Activated T-cell treated with anti-CD3 and anti-CD28 coated beads for 48 hours (primary cell): ENCODE measurements at regions not wholly inside any gene's neighbourhood (a gene's known extent, or its start where the extent isn't known, plus 50 kb on each side); places are given as distances from the start of the nearest gene placed in this dataset.

ENCODE experiments used
- DNase-seq: peaks from one replicate; pipeline ENCODE4 v3.0.0-alpha.2; 2020; ENCODE audit warnings: low read depth

DNA sequence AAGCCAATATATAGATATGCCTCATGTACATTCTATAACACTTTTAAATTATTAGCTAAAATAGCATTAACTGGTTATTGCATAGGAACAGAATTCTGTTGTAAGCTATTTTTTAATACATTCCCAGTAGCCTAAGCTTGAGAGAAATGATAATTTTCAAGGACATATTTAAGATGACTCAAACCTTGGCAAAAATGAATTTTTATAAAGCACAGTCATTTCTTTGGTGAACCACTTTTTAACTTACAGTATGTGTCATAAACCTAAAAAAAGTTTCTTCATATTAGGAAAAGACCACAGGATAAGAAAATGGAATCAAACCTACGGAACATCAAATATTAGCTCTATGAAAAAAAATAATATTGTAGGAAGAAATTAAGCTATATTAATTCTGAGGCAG lies 986.3 kb downstream of the STIM2 start:
- DNase-seq, result no peak

DNA sequence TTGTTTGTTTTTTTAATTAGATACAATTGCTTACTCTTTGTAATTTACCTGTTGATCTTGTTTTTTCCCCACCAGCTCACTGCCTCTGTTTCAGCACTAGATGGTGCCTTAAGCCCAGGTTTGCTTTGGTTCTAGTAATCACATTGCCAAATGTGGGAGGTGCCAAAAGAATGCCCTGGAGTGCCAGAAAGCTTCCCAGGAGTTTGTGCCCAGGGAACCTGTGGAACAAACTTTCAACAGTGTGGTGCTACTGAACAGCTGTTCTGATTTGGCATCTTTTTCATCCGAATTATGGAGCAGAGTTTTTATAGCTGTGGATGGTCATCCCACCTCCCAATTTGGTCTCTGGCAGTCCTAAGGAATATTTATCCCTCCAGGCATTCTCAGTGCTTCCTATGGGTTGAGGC lies 1000.7 kb downstream of the STIM2 start:
- DNase-seq, result no peak

DNA sequence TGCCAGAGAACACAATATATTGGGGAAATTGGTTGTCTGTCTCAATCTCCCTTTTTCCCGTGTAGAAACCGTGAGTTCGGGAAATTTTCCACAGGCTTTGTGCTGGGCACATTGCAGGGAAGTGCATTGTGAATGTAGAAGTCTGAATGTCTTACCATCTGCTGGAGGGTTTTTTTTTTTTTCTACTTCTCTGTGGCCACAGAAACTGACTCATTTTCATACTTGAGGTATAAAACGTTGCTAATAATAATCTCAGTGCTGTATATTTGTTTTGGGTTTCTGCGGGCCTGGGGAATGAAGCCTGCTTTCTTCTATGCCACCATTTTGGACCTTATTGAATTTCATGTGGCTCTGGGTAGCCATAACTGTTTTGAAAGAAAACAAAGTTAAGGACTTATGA lies 1001.2 kb downstream of the STIM2 start:
- DNase-seq, result no peak

DNA sequence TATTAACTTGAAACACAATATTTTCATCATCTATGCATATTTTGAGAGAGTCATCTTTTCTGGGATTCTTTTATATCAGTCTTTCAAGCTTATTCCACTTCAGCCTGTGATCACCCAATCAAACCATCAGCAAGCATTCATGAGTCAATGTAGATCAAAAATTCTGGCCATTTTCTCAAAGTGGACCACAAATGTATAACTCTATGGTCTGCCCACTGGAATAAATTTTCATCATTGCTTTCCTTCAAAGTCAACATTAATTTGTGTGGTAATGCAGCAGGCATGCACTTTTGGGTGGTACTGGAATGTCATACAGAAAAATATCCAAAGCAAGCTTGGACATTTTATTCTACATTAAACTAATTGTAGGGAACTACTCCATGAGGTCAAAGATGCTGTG lies 1013.0 kb downstream of the STIM2 start:
- no peak for DNase-seq

DNA sequence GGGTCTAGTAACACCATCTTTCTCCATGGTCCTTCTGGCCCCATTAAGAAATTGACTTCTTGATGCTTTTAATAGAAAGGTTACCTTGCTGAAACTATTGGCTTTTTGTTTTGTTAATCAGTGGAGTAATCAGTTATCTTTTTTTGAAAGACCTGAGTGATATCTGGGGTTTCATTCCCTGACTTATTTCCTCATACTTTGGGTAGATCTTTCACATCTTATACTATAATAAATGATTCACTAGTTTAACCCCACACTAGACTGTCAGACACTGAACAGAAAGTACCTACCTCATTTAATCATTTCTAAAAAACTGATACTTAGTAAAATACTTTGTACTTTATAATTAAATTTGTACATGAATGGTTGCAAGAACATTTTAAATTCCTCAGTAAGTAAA lies 1021.1 kb downstream of the STIM2 start:
- no peak for DNase-seq

DNA sequence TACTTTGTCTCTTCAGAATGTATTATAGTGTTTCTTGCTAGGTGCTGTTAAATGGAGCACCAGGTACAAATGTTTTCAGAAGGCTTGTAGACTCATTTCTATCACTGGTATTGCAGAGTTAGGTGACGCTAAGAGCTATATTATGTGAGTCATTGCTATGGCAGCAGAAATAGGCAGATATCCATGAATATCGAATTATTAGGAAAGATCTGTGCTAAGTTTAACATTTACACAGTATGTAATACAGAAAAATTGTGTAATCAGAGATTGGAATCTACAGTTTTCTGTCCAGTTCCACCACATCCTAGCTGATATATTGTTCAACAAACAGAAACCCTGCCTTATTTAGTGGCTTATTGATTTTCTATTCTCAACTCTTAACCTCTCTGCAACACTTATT lies 1025.5 kb downstream of the STIM2 start:
- no peak for DNase-seq

DNA sequence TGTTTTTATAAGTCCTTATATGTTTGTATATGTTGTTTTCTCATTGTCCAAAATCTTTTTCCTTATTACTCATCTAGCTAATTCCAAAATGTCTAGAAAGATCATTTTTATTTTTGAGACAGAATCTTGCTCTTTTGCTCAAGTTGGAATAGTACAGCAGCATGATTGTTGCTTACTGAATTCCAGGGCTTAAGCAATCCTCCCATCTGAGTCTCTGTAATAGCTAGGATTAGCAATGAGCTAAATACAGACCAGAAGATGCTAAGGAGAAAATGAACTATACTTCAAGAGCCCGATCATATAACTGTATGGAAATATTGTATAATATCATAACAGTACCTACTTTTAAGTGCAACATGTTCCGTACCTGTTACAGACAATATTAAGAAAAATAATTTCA lies 1027.0 kb downstream of the STIM2 start:
- DNase-seq, result no peak

DNA sequence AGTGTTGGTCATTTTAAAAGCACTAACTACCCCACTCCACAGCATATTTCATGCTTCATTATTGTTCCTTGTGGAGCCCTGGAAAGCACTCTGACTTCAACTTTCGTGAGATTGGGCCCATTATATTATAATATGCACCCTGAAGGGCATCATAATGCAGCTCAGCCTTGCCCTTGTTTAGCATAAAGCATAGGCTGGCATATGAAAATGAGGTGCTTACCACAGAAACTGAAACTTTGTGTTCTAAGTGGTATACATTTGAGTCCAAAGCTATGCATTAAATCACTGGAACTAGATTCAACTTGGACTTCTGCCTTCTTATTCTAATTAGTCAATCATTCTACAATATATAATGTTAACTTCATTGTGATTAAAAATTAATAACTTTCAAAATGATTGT lies 1027.9 kb downstream of the STIM2 start:
- DNase-seq, result no peak

DNA sequence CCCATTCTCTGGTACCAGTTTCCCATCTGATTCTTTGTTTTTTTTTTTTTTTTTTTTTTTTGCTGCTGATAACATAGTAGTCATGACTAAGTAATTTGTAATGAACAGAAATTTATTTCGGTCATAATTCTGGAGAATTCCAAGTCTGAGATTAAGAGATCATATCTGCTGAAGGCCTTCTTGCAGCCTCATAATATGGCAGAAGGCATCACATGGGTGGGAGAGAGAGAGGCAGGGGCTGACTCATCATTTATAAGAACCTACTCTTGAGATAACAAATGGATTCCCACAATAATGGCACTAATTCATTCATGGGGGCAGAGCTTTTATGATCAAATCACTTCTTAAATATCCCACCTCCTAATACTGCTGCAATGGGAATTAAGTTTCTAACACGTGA lies 1034.3 kb downstream of the STIM2 start:
- DNase-seq, result no peak

DNA sequence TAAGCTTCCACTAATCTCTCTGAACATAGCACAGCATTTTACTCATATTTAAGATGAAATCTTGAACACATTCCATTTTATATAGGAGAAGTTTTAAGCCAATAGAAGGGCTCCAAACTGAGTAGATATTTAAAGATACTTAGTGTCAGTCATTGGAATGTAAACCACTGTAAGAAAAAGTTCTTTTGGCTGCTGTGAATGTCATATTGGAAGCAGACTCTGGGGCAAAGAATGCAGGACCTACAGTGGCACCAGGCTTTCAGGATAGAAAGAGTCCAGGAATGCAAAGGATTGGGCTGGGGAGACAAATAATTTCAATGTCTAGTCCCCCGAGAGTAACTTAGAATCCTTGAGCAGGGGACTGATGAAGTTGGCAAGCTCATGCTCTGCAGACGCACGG lies 1047.7 kb downstream of the STIM2 start:
- DNase-seq, result no peak

DNA sequence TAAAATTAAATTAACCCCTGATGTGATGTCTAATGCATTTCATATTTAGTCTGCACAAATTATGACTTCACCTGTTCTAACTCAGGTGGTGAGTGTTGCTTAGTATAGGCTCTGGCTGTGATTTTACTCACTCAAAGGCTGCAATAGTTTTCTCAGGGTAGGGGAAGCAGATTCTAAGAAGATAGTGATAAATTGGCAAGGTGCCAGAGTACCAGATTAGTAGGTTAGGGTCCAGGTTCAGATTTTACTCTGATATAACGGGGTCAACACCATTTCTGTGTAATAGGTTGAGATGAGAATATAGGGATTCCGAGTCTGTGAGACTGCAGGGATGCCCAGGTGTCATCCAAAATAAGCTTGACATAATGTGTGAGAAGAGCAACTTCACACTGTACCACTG lies 1049.6 kb downstream of the STIM2 start:
- DNase-seq, result no peak

DNA sequence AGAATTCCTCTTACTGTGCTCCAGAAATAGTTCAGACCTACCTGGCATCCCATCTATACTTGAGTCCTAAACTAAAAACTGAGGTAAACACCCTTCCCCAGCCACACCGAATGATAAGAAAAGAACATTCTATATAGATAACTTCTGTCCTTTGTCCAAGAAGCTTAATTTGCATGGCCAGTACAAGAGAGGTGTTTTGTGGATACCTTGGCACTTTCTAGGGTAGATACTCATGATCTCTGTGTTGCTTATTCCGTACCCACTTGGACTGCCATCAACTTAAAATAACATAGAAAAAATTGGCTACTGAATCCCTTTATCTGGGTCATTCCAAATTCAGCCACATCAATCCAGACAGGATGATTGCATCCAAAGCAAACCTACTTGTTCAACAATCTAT lies 1050.4 kb downstream of the STIM2 start:
- no peak for DNase-seq

DNA sequence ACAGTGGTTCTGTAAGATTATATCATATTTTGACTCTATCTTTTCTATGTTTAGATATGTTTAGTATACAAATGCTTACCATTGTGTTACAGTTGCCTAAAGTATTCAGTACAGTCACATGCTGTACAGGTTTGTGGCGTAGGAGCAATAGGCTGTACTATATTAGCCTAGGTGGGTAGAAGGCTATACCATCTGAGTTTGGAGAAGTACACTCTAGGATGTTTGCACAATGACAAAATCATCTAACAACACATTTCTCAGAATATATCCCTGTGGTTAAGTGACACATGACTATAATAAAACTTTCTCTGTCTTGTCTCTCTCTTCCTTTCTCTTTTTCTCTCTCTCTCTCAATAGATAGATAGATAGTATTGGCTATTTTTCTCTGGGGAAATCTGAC lies 1053.1 kb downstream of the STIM2 start:
- no peak for DNase-seq

DNA sequence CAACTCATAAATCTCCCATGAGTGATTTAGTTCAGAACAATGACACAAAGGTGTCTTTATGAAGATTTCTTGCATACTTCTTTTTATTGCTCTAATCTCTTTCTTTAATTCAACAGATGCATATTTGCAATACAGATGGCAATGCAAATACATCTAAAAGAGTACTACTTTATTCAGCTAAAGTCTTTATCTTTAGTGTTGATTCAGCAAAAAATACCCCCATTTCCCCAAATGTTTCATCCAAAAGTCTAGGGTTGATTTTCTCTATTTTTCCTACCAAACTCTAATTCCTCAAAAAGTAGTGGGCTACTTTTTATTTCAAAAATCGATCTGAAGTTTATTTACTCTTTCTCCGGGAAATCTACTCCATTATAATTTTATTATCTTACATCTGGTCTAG lies 1055.2 kb downstream of the STIM2 start:
- DNase-seq, result no peak

DNA sequence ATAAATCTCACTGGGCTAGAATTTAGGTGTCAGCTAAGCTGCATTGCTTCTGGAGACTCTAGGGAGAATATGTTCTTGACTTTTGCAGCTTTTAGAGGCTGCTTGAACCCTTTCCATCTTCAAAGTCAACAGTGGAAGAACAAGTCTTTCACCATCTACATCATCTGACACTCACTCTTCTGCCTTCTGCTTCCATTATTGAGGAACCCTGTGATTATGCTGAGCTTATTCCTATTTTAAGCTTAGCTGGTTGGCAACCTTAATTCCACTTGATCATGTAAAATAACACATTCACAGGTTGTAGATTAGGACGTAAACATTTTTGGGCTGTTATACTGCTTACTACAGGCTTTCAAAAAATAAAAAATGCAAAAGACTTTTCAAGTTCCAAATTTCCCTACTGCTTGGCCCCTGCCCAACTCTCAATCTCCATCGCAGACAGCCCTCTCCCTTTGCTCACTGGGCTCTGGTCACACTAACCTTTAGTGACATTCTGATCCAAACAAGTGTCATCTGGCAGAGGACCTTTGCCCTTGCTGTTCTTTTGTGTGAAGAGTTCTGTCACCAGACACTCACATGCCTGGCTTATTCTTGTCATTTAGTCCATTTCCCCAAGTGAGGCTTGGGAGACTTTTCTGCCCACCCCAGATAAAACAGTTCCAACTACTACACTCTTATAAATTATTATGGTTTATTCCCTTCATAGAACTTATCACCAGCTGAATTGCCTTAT lies 1056.0 kb downstream of the STIM2 start:
- DNase-seq, result no peak

DNA sequence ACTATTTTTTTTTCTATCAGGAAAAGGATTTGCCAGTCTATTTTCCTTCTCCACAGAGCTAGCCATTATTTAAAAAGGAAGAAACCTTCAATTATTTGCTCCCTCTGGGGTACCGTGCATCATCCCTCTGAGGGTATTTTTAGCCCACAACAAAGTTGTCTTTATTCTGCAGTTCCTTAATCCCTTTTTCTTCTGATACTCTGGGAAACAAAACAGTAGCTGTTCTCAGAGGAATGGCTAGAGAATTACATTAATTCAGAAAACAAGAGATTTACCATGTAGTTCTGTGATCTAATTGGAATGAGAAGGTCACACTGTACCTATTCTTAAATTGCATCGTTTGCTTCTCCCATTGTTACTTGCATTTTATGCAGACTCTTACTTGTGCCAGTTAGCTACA lies 1056.7 kb downstream of the STIM2 start:
- no peak for DNase-seq

DNA sequence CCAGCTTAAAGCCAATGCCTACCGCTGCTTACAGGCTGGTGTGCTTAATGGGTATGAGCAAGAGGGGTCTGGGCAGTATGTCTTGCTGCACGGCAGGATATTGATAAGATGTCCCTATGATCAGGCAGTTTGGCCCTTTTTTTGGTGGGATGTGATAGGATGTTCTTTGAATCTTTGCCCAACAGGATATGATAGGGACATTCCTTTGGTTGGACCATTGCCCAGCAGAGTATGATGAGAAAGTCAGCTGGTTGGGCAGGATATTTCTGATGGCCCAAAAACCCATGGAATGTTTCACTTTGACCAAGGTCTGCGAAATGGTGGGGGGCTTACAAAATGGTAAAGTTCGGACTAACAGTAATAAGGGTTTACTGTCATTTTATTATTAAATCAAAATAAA lies 1060.6 kb downstream of the STIM2 start:
- no peak for DNase-seq

DNA sequence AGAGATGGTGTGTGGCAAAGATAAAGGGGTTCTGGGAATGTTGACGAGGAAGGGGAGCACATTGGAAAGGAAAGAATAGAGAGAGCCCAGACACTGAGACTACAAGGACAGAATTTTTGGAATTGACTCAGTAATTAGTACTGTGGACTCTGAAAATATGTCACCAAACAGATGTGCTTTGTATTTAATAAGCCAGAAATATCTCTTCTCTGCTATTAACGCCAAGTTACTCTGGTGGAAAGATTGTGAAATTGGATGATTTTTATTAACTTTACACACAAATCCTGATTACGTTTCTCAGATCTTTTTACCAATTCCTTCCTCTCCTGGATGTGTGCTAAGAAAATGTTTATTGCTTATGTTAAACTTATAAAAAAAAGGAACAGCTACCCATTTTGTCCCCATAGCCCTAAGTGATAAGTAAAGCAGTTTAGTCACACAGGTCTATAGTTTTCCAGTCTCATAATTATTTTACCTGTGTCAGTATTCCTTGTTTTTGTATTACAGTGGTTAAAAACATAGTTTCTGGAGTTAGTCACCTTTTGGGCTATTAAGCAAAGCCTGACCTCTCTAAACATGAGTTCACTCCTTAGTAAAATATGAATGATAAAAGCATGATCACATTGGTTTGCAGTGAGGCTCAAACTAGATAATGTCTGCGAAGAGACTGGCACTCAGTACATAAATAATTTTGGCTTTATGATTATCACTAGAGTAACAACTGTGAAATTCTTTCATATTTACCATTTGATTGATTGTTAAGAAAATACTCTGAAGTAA lies 1068.3 kb downstream of the STIM2 start:
- DNase-seq, result no peak

DNA sequence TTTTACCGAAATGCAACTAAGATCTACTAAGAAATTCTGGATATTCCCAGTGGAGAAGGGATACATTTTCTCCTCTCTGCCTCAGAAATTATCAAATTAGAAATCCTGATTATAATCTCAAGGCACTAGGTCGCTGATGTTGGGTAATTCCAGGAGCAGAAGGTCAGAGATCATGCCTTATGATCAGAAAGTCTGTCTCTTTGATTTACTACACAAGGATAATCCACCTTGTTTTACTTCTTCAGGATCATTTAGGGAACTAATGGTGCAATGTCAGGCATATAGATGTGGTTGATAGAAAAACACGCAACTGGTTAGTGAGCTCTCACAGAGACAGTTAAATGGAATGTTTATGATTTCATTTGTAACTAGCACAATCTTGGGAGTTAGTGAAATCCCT lies 1069.7 kb downstream of the STIM2 start:
- no peak for DNase-seq

DNA sequence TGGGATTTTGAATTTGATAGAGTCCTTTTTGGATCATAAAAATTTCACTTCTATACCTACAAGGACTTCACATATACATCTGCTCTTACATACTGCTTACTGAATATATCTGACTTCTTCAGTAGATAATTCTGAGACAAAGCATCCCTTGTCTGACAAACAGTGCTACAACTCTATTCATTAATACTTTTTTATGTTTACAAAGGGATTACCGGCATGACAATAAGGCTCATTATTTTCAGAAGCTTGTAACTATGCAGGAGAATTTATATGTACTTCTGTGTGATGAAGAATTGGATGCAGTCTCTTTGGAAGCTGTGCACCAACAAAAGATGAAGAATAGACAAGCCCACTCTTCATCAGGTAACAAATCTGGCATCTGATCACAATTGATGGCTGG lies 1070.3 kb downstream of the STIM2 start:
- no peak for DNase-seq

DNA sequence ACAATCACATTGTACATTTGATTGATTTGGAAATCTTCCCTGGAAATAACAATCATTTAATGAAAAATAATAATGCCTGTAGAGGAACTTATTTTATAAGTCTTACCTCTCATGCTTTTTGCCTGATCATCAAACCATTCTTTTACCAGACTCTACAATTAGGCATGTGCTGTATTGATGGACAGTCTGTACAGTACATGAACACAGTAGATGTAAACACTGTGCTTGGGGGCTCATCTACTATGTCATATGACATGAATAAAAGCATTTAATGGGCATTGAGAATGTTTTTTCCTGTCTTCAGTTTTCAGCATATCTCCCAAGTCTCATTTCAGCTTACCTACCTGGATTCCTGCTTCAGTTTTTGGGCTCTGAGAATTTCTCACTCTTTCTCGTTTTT lies 1070.9 kb downstream of the STIM2 start:
- no peak for DNase-seq

DNA sequence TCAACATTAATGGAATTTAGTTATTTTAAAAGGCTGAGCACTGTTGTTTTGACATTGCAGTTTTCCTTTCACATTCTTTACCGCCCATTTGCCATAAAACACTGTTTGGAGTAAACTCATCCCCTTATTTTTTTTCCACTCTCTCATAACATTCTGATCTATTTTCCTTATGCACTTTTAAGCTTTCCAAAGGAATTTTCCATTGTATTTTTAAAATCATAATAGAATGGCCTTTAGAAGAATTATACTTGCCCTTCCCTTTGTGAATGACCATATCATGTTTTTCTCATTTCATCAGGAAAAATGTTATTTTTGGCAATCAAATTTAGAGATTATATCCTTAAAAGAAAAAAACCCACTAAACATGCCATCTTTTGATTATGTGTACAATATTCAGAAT lies 1074.2 kb downstream of the STIM2 start:
- DNase-seq, result no peak

DNA sequence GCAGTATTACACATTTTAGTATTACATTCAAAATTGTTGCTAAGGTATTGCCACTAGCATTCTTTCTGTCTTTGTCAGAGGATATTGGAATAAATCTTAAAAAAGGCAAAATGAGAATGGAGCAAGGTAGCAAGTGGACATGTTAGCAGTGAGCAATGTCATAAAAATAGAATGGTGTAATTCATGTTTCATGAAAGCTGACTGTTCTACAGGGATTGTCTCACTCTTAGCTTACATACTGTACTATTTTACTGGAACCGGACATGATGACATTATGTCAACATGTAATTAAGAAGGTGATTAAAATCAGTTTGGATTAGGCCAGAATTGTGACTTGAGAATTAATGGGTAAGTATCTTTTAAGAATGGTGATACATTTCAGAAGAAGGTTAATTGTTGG lies 1086.2 kb downstream of the STIM2 start:
- no peak for DNase-seq

DNA sequence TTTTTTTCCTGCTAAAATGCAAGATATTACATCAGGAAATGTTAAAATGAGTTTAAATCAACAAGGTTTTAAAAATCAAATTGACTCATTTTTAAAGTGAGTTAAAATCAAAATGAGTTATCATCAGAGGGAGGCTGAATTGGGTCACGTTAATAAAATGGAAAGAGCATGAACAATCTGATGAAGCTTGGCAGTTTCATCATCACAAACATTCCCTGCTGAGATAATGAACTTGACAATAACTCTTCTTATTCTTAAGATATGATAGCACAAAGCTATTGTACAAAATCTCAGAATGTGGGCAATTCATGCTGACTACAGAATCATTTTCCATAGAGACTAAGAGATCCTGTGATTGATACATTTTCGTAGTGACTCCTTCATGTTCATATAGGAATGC lies 1086.7 kb downstream of the STIM2 start:
- DNase-seq, result no peak
